BJ (cell line): ENCODE measurements at regions not wholly inside any gene's neighbourhood (a gene's known extent, or its start where the extent isn't known, plus 50 kb on each side); places are given as distances from the start of the nearest gene placed in this dataset.

Source experiments
- CTCF ChIA-PET: fragments of 350-600 bp; formaldehyde crosslinking; extraction: SDS; loops from one replicate; lab custom pipeline; 2021; ENCODE audit warnings: antibody characterized with exemption, inconsistent platforms; lab: Yijun Ruan, JAX
- POLR2A ChIA-PET: fragments of 300-600 bp; sonication (Branson Sonifier 250); formaldehyde crosslinking; extraction: SDS; loops from one replicate; lab custom pipeline; 2021; ENCODE audit warnings: antibody characterized with exemption; lab: Charles Lee
- DNase-seq: peaks from one replicate; pipeline ENCODE4 v3.0.0-alpha.2; 2011; ENCODE audit warnings: low read depth
- H3K27me3 ChIP-seq: 2 replicates; pipeline ENCODE4 v1.6.0; 2011; ENCODE audit warnings: low read length; ENCODE audit not compliant: control insufficient read depth, insufficient read depth
- H3K36me3 ChIP-seq: 2 replicates; pipeline ENCODE4 v1.5.1; 2011; ENCODE audit warnings: low read length; ENCODE audit not compliant: control insufficient read depth, insufficient read depth
- H3K4me3 ChIP-seq: 2 replicates; pipeline ENCODE4 v1.5.1; 2011; ENCODE audit warnings: low read depth, mild to moderate bottlenecking, control low read depth, low read length
- TF ChIP-seq, protein P1 (sequence below): IDR thresholded peaks from 2 replicates; pipeline ENCODE4 v1.5.1; 2011; ENCODE audit warnings: low read depth, mild to moderate bottlenecking, control low read depth, inconsistent platforms, low read length, moderate library complexity; ENCODE audit not compliant: insufficient read depth

DNA sequence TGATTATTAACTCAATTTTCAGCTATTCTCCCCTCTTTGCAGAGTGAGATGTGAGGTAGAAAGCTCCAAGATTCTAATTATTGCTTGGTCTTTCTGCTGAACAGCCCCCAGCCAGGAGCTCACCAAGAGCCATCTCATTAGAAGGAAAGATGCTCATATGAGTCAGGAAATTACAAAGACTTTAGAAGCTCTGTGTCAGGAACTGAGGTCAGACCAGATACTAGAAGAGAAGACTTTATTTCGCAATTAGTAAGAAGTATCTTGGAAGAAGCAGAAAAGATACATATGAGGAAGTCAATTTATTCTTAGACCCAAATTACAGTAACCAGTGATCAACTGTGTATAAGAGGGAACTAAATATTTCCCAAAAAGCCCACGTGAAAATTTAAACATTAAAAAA, 626.9 kb downstream of the ZWINT start:
- DNase-seq: no peak

DNA sequence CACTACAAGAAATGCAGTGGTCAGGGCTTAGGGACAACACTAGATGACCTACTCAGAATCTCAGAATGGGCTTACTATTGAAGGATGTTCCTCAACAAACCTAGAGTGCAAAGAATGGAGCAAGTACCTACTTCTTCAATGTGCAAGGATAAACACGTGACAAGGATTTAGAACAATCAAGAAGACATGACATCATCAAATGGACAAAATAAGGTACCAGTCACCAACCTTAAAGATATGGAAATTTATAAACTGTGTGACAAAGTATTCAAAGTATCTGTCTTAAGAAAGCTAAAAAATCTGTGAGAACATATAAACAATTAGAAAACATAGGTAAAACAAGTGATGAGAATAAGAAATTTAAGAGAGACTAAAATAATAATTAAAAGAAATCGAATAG, 656.1 kb downstream of the ZWINT start:
- Histone ChIP-seq H3K27me3 (no peaks in the 10 kb centered on the region), H3K4me3 (no peak overlapping the region), H3K36me3 (no peaks in the 10 kb centered on the region)
- DNase-seq: no peak
- TF ChIP-seq, protein P1, sequence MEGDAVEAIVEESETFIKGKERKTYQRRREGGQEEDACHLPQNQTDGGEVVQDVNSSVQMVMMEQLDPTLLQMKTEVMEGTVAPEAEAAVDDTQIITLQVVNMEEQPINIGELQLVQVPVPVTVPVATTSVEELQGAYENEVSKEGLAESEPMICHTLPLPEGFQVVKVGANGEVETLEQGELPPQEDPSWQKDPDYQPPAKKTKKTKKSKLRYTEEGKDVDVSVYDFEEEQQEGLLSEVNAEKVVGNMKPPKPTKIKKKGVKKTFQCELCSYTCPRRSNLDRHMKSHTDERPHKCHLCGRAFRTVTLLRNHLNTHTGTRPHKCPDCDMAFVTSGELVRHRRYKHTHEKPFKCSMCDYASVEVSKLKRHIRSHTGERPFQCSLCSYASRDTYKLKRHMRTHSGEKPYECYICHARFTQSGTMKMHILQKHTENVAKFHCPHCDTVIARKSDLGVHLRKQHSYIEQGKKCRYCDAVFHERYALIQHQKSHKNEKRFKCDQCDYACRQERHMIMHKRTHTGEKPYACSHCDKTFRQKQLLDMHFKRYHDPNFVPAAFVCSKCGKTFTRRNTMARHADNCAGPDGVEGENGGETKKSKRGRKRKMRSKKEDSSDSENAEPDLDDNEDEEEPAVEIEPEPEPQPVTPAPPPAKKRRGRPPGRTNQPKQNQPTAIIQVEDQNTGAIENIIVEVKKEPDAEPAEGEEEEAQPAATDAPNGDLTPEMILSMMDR: no peak
- CTCF ChIA-PET: no interaction called here
- POLR2A ChIA-PET: no interaction called here

More for the DNA sequence above, 626.9 kb downstream of the ZWINT start:
- H3K36me3 ChIP-seq: no peaks in the 10 kb centered on the region
- ChIA-PET CTCF (interaction anchor here (0.7 kb wide), 1 partner anchor 13 kb away, joined by 3 read pairs; no protein-coding TSS in a partner anchor), POLR2A (no interaction called here)
- H3K4me3 ChIP-seq: no peak overlapping the region
- no peaks in the 10 kb centered on the region for H3K27me3 ChIP-seq
- TF ChIP-seq, protein P1: no peak

DNA sequence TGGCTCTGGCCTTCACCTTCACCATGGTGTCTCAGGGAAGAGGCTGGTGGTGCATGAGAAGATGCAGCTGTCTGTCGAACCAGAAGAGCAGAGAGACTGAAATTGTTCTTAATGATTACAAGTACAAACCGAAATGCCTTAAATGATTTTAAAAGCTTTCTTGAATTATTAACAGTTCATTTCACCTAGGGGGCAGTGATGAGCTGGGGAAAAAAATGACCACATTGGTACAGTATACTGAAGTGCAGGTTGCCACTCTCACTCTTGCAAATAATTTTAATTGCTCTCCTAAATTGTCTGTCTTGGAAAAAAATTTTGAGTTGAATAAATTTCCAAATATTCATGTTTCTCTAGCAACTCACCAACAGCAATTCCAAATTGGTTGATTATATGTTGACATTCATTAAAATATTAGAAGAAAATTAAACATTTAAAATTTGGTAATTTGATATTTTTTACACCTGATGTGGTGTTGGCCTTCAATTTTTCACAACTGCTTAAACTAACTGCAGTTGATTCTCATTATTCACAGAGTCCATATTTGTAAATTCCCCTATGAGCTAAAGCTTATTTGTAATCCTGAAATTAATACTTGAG, 692.6 kb downstream of the ZWINT start:
- ChIA-PET POLR2A (no interaction called here), CTCF (no interaction called here)
- Histone ChIP-seq H3K4me3 (no peak overlapping the region), H3K36me3 (no peaks in the 10 kb centered on the region), H3K27me3 (no peaks in the 10 kb centered on the region)
- TF ChIP-seq, protein P1: no peak
- no peak for DNase-seq

DNA sequence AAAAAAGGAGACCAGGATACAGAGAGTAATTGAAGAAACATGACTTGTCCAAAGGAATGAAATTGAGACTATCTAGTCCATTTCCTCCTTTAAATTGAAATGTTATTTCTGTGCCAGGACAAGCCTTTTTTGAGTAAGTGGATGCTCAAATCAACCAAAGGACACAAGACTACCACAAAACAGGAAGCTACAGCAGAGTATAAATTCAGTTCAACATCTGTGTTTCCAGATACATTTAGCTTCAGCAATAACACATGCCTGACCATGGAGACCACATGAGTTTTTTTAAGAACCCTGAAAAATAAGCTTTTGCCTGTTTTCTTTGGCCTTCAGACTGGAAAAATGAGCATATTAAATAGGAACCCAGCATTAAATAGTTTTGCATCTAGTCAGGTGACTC, 707.5 kb downstream of the ZWINT start:
- Histone ChIP-seq H3K4me3 (no peak overlapping the region), H3K27me3 (no peaks in the 10 kb centered on the region), H3K36me3 (no peaks in the 10 kb centered on the region)
- CTCF ChIA-PET: no interaction called here
- POLR2A ChIA-PET: no interaction called here
- no peak for DNase-seq
- TF ChIP-seq, protein P1: no peak

DNA sequence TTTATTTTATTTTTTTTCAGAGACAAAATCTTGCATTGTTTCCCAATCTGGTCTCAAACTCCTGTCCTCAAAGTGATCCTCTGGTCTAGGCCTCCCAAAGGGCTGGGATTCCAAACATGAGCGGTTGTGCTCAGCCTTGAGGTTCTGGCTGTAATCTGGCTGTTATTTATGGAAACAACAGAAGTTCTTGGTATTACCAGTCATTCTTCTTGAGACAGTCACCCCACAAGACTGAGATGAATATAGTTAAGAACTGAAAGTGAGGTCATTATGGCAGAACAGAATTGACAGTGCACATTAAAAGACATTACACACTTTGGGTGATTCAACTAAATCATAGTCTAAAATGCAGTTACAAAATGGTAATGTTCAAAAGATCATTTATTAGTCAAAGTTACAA, 719.5 kb downstream of the ZWINT start:
- Histone ChIP-seq H3K4me3 (no peak overlapping the region), H3K27me3 (no peaks in the 10 kb centered on the region), H3K36me3 (no peaks in the 10 kb centered on the region)
- no peak for DNase-seq
- TF ChIP-seq, protein P1: no peak
- CTCF ChIA-PET: no interaction called here
- POLR2A ChIA-PET: no interaction called here
